GM21381 (cell line): ENCODE measurements at regions not wholly inside any gene's neighbourhood (a gene's known extent, or its start where the extent isn't known, plus 50 kb on each side); places are given as distances from the start of the nearest gene placed in this dataset.

Experiments
- ATAC-seq: cut with Tn5 transposase; IDR thresholded peaks from one replicate; pipeline ENCODE4 v1.9.1; 2021; ENCODE audit warnings: mild to moderate bottlenecking, moderate library complexity; ENCODE audit not compliant: unreplicated experiment

DNA sequence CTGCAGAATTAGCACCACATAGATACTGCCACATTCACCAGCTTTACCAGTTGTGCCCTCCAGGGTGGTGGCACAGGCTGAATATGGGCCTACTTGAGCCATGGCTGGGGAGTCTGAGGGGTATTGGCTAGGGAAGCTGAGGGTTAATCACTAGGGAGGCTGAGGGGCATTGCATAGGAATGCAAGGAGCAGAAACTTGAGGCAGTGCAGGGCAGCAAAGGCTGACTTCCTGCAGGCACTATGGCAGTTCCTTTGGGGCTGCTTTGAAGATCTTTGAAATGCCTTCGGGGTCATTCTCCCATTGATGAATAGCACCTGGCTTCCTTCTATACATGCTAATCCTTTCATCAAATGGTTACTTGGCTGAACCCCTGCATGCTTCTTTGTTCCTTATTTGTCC lies 171.5 kb downstream of the RCN1 start:
- no peak for ATAC-seq

GRCh38 chr11:32265911-32266310 lies 169.4 kb downstream of the WT1 start:
- no peak for ATAC-seq

DNA sequence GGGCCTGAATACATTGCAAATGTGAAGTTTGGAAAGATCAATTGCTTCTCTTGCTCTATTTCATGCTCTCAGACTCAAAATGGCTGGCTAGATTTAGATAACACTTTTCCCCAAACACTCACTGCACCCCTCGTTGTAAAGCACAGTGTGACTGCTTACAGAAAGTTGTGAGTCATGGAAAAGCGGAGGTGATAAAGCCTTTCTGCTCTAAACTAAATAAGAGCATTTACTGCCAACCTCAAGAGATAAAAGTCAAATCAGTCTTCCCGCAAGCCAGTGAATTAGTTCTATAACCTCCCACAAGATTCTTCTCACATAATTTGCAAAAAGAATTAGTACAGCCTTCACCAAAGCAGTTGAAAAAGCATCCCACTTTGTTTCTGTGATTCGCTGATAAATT lies 168.7 kb downstream of the WT1 start:
- ATAC-seq = no peak

DNA sequence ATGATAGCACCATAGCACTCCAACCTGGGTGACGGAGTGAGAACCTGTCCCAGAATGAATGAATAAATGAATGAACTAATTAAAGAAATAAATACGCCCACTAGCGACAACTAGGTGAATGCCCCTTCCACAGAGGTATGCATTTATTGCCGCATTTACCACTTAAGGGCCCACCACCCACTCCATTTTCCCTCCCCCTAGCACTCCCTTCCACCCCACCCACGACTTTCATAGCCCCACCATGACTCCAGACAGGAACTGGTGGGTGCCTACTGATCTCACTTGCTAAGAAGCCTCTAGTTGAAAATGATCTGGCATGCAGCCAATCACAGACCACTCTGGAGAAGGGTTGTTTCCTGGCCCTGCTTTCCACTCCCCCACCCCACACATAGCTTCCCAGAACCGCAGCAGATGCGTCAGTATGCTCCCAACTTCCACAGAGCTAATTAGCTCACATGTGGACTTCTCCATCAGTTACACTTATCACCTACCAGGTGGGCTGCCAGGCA lies 167.6 kb downstream of the WT1 start:
- ATAC-seq = no peak

- no peak for ATAC-seq
Measured at GRCh38 chr11:32273931-32274330, 161.4 kb downstream of the WT1 start.

GRCh38 chr11:32279672-32280071 lies 155.7 kb downstream of the WT1 start:
- no peak for ATAC-seq

DNA sequence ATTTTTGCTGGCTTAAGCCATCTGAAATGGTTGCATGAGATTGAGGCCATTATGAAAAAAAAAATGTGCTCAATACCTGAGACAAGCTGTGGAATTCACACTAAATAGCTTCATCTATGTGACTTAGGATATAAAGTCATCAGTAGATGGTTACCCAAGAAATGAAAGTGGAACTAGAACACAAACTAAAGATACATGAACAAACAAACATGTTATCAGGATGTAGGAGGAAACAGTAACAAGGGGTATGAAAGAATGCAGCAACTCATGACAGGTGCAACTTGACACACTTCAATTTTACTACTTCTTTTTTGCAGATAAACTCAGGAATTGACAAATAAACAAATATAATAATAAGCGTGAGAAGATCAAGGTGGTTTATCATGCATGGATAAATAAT lies 155.0 kb downstream of the WT1 start:
- no peak for ATAC-seq

- no peak for ATAC-seq
Measured at GRCh38 chr11:32288276-32288675, 147.1 kb downstream of the WT1 start.

- ATAC-seq = no peak
Measured at GRCh38 chr11:32289701-32290100, 145.6 kb downstream of the WT1 start.

DNA sequence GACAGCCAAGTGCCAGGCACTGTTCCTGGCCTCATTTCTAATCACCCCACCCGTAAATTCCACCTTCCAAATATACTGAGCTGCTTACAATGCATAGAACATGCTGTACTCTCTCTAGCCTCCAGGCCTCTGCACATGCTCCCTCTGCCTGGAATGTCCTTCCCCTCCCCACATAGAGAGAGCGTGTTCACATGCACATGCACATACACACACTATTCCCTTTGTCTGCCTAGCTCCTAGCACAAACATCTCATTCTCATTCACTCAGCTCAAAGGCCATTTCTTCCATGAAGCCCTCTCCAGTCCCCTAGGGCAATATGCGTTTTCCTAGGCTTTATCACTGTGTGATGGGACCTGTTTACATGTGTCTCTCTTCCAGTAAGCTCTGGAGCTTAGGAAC lies 144.6 kb downstream of the WT1 start:
- no peak for ATAC-seq

- ATAC-seq = no peak
Measured at GRCh38 chr11:32297611-32298011, 137.7 kb downstream of the WT1 start.

DNA sequence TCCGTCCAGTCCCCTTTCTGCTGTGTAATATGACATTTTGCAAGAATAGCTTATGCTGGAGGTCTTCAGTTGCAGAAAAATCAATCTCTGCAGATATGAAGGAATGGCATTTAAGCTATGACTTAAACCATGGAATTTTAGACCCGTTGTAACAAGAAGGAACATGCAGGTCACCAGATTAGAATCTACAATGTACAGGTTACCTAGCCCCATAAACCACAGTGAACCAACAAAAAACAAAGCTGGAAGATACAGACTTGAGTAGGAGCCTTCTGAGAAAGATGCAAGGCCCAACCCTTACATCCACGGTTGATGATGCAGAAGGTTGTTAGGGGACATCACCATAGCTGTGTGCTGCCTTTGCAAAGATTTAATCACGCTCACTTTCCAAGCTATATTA lies 132.5 kb downstream of the WT1 start:
- no peak for ATAC-seq

DNA sequence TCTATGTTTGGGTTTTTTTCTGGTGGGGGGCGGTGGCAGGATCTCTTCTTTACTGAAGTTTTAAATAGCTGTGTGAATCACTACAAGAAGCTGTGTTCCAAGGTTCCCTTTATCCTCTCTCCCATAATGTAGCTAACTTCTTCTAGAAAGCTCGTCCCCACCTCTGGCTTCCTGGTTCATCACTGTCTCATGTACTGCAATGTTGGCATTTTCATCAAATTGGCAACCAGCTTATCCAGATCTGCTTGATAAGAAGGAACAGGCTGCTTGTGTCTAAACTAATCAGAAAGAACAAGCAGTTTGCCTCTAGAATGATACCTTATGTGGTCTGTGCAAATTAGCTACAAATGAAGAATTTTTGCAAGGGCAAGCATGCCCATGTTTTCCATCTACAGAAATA lies 130.8 kb downstream of the WT1 start:
- no peak for ATAC-seq

DNA sequence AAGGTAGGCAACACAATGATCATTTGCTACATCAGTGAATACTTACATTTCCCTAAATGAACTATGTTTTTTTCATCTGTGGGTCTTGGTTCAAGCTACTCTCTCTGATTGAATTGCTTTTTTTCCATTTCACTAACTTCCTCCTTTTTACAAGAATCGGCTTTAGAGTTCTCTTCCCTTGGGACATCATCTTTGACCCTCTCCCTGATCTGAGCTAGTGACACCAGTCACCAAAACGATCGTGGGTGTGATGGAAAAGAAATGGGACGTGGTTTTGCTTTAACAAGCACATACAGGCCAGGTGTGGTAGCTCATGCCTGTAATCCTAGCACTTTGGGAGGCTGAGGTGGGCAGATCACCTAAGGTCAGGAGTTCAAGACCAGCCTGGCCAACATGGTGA lies 129.9 kb downstream of the WT1 start:
- no peak for ATAC-seq

- no peak for ATAC-seq
Measured at GRCh38 chr11:32307471-32307870, 127.9 kb downstream of the WT1 start.

DNA sequence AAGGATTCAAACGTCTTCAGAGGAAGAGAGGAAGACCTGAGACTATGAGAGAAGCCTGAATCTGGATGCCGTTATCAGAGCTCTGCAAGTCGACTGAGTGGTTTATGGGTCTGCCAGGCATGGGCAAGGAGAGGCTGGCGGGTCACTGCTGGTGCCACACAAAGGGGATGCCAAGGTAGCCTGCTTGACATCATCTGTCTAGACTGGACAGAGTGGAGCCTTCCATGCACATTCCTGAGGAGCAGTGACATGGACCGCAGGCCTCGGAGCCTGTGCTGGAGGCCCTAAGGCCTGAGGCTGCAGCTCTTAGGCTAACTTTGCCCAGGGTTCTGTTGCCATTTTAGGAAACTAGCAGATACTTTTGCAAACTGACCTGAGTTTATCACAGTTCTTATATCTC lies 127.4 kb downstream of the WT1 start:
- ATAC-seq = no peak

- ATAC-seq = no peak
Measured at GRCh38 chr11:32309530-32310213, 125.7 kb downstream of the WT1 start.

DNA sequence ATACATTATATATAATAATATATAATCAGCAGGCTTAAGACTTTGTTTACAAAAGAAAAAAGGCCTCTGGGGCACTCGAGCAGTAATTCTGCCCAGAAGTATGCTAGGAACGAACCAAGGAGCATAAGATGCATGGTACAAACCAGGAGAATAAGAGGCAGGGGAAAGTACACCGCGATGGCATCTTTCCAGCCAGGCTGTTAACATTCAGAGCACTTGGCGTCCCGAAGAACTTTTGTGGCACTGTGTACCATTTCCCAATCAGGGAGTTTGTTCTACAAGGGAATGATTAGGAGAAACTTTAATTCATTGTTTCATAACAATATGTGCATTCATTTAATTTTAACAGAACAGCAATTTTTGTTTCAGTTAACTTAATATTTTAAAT lies 125.1 kb downstream of the WT1 start:
- no peak for ATAC-seq

- no peak for ATAC-seq
Measured at GRCh38 chr11:32311346-32312065, 123.8 kb downstream of the WT1 start.

DNA sequence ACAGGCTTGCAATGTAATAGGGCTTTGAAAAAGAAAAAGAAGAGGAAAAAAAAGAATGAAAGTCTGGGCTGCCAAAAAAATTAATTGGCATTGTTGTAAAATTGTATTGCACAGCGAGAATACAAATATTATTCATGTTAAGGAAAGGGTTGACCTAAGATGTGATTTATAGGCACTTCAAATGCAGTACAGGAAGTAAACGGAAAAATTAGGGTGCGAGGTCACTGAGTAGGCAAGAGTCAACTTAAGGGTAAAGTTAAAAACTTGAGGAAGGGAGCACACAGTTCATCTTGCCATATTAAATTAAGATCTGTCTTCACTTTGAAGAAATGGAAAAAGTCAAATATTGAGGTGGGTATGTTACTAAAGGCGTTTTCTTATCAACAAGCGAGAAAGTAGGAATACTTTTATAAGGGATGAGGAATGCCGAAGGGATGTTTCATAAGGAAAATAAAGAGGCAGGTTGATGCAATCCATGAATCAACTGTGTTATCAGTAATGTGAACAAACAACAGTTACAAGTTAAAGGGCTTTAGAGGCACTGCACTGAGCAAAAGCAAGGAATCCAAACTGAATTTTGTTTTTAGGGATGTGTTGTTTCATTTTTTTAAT lies 123.0 kb downstream of the WT1 start:
- ATAC-seq = no peak

- ATAC-seq = no peak
Measured at GRCh38 chr11:32312865-32313403, 122.4 kb downstream of the WT1 start.

DNA sequence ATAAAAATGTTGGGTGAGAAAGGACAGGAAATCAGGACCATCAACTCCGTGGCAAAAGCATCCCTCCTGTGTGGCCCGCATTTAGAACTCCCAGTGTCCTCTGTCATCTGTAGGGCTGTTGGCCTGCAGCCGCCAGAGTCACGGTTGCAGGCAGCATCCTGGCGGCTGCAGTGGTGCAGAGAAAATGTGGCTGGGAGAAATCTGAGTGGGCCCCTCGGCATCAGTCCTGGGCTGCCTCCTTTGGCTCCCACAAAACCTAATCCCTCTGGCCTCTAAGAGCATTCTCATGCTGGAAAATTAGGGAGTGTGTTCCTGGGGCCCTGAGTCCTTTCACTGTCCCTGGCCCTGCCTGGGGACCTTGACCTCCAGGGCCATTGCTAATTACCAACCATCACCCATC lies 121.9 kb downstream of the WT1 start:
- no peak for ATAC-seq
